Endometrial microvascular endothelial cells (primary cell): ENCODE measurements at regions not wholly inside any gene's neighbourhood (a gene's known extent, or its start where the extent isn't known, plus 50 kb on each side); places are given as distances from the start of the nearest gene placed in this dataset.

ENCODE experiments used
- in situ Hi-C: cut with HindIII; loops from 2 replicates; pipeline ENCODE4 v1.10.0; 2017; ENCODE audit warnings: low sequenced_read_pairs, low pct_unique_long_range_greater_than_20kb; ENCODE audit errors: inconsistent ontology term

GRCh38 chr4:184312126-184312525, 94.5 kb upstream of the ENPP6 start:
- in situ Hi-C loops: no loop called here

- in situ Hi-C loops: no loop called here
These were observed 93.4 kb upstream of the ENPP6 start for GRCh38 chr4:184310881-184311709.

- in situ Hi-C loops: no loop called here
These were observed 92.5 kb upstream of the ENPP6 start for GRCh38 chr4:184310171-184310567.

GRCh38 chr4:184309241-184310170, 91.8 kb upstream of the ENPP6 start:
- in situ Hi-C loops: no loop called here

GRCh38 chr4:184306949-184307348, 89.3 kb upstream of the ENPP6 start:
- in situ Hi-C loops: no loop called here

GRCh38 chr4:184306470-184306869, 88.8 kb upstream of the ENPP6 start:
- in situ Hi-C loops: no loop called here

GRCh38 chr4:184300816-184301215, 83.1 kb upstream of the ENPP6 start:
- in situ Hi-C loops: no loop called here

GRCh38 chr4:184298254-184298653, 80.6 kb upstream of the ENPP6 start:
- in situ Hi-C loops: no loop called here

- in situ Hi-C loops: no loop called here
These were observed 77.5 kb upstream of the ENPP6 start for GRCh38 chr4:184295206-184295605.

- in situ Hi-C loops: no loop called here
These were observed 77.0 kb upstream of the ENPP6 start for GRCh38 chr4:184294606-184295133.

GRCh38 chr4:184293552-184293951, 75.9 kb upstream of the ENPP6 start:
- in situ Hi-C loops: no loop called here

GRCh38 chr4:184292877-184293276, 75.2 kb upstream of the ENPP6 start:
- in situ Hi-C loops: no loop called here

- in situ Hi-C loops: no loop called here
These were observed 74.8 kb upstream of the ENPP6 start for GRCh38 chr4:184292465-184292867.

GRCh38 chr4:184289179-184289535, 71.5 kb upstream of the ENPP6 start:
- in situ Hi-C loops: no loop called here

GRCh38 chr4:184288451-184289178, 70.9 kb upstream of the ENPP6 start:
- in situ Hi-C loops: no loop called here

- in situ Hi-C loops: no loop called here
These were observed 70.1 kb upstream of the ENPP6 start for GRCh38 chr4:184287697-184288255.

GRCh38 chr4:184286358-184286757, 68.7 kb upstream of the ENPP6 start:
- in situ Hi-C loops: no loop called here

- in situ Hi-C loops: no loop called here
These were observed 67.1 kb upstream of the ENPP6 start for GRCh38 chr4:184284742-184285141.

- in situ Hi-C loops: no loop called here
These were observed 66.6 kb upstream of the ENPP6 start for GRCh38 chr4:184284336-184284690.
